Smooth muscle cell (in vitro differentiated cells): ENCODE measurements at regions not wholly inside any gene's neighbourhood (a gene's known extent, or its start where the extent isn't known, plus 50 kb on each side); places are given as distances from the start of the nearest gene placed in this dataset.

Experiments used
- DNase-seq: peaks from one replicate; lab custom pipeline; 2025; ENCODE audit not compliant: unreplicated experiment; lab: John Stamatoyannopoulos, UW
- H2AFZ ChIP-seq: fragments of 200-600 bp; sonication (generic); 2 replicates; pipeline ENCODE4 v1.6.0; 2016; ENCODE audit warnings: antibody characterized with exemption, low read depth, mild to moderate bottlenecking
- H3F3A ChIP-seq: fragments of 200-600 bp; sonication (generic); 2 replicates; pipeline ENCODE4 v1.6.0; 2017; ENCODE audit warnings: antibody characterized with exemption, low read depth
- H3K27ac ChIP-seq: fragments of 200-600 bp; sonication (generic); 2 replicates; pipeline ENCODE4 v1.5.1; 2016; ENCODE audit warnings: low read depth, mild to moderate bottlenecking
- H3K27me3 ChIP-seq: fragments of 200-600 bp; sonication (generic); 2 replicates; pipeline ENCODE4 v1.6.1; 2016; ENCODE audit warnings: low read depth, mild to moderate bottlenecking
- H3K36me3 ChIP-seq: fragments of 200-600 bp; sonication (generic); 2 replicates; pipeline ENCODE4 v1.5.1; 2016; ENCODE audit warnings: low read depth
- H3K4me1 ChIP-seq: fragments of 200-600 bp; sonication (generic); 2 replicates; pipeline ENCODE4 v1.5.1; 2016; ENCODE audit warnings: low read depth
- H3K4me2 ChIP-seq: fragments of 200-600 bp; sonication (generic); 2 replicates; pipeline ENCODE4 v1.6.0; 2016; ENCODE audit warnings: mild to moderate bottlenecking
- H3K4me3 ChIP-seq: fragments of 200-600 bp; sonication (generic); 2 replicates; pipeline ENCODE4 v1.5.1; 2016; ENCODE audit warnings: mild to moderate bottlenecking
- H3K79me2 ChIP-seq: fragments of 200-600 bp; sonication (generic); 2 replicates; pipeline ENCODE4 v1.6.0; 2016; ENCODE audit warnings: low read depth, mild to moderate bottlenecking
- H3K9ac ChIP-seq: fragments of 200-600 bp; sonication (generic); 2 replicates; pipeline ENCODE4 v1.6.0; 2016; ENCODE audit warnings: low read depth
- H3K9me3 ChIP-seq: fragments of 200-600 bp; sonication (generic); replicated peaks from 2 replicates; pipeline ENCODE4 v1.5.1; 2016; ENCODE audit warnings: low read depth
- H4K20me1 ChIP-seq: fragments of 200-600 bp; sonication (generic); 2 replicates; pipeline ENCODE4 v1.6.0; 2016; ENCODE audit warnings: low read depth
- CTCF ChIP-seq: fragments of 200-600 bp; sonication (generic); IDR thresholded peaks from 2 replicates; pipeline ENCODE4 v1.5.1; 2017; ENCODE audit warnings: borderline replicate concordance, mild to moderate bottlenecking, antibody characterized with exemption; ENCODE audit not compliant: insufficient read depth, poor library complexity, severe bottlenecking
- WGBS: methylation state at CpG from one replicate; pipeline ENCODE4 v1.1.7; 2016; ENCODE audit warnings: low lambda C conversion rate; 5-methylcytosine and 5-hydroxymethylcytosine counted together

DNA sequence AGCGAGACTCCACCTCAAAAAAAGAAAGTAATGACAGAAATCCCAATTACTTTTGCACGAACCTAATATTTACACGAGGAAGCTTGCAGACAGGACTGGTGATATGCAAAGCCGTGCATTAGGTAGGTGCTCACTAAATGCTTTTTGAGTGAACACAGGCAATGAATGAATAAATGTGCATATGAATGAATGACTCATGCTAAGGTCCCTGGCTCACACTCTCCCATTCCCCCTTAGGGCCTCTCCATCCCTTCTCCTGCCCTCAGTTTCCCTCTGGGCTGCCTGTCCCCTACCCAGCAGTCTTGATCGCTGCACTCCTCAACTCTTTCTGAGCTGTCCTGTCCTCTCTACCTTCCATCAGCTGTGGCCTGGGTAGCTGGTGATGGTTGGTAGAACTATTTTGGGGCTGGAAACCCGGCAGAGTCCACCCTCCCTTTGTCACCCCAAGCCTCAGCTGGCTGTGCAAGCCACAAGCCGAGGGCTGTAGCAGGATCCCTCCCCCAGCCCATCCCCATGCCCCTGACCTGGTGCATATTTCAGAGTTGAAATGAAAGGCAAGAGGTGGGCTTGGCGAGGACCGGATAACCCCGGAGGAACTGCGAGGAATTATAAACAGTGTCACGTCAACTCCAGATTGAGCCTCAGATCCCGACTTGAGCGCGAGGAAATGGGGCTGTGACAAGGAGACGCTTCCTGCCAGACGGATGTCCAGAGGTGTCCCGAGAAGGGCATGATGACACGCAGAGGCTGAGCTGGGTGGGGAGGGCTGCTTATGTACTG is 191.7 kb upstream of the GSC start:
- Histone ChIP-seq H2AFZ (no peak overlapping the region), H3K9ac (no peak overlapping the region), H3K27me3 (peaks cover 14% of the 10 kb centered on the region), H3K4me2 (no peak overlapping the region), H3F3A (no peaks in the 10 kb centered on the region), H3K27ac (no peak overlapping the region), H3K36me3 (no peaks in the 10 kb centered on the region), H3K79me2 (no peaks in the 10 kb centered on the region), H4K20me1 (no peaks in the 10 kb centered on the region), H3K9me3 (no peaks in the 10 kb centered on the region), H3K4me1 (no peaks in the 10 kb centered on the region), H3K4me3 (no peak overlapping the region)
- 83% methylated on average over 19 of the region's 19 CpGs for WGBS
- TF ChIP-seq CTCF: no peak
- DNase-seq: no peak

DNA sequence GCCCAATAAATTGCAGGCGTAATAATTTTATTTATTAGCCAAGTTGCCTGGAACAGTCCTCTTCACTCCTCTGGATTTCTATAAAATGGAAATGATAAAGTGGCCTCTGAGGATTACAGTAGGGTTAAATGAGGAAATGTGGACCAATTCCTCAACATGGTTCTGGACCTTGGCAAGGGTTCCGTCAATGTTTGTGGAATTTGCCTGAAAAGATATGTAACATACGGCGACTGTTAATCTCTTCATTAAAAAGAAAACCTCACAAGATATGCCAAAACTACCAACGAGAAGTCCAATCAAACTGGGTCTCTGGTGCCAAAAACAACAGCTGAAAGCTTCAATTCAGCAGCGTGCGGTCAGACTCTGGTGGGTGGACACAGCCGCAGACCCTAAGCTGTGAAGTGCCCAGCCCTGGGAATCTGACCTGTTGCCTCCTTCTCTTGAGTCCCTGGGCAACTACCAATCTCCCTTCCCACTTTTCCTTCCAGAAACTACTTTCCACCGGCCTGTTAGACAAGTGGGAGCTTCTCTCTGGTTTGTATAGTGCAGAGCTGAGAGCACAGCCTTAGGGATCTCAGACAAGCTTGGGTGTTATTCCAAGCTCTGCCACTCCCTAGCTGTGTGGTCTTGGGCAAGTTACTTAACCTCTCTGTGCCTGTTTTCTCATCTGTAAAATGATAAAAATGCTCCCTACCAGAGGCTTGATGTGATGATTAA is 190.5 kb upstream of the GSC start:
- Histone ChIP-seq H3K27me3 (peaks cover 14% of the 10 kb centered on the region), H3K4me2 (no peak overlapping the region), H3K36me3 (no peaks in the 10 kb centered on the region), H4K20me1 (no peaks in the 10 kb centered on the region), H3K9ac (no peak overlapping the region), H3K4me3 (no peak overlapping the region), H3K4me1 (no peaks in the 10 kb centered on the region), H3K9me3 (no peaks in the 10 kb centered on the region), H3K27ac (no peak overlapping the region), H3K79me2 (no peaks in the 10 kb centered on the region), H3F3A (no peaks in the 10 kb centered on the region), H2AFZ (no peak overlapping the region)
- 95% methylated on average over 9 of the region's 9 CpGs for WGBS
- no peak for DNase-seq
- no peak for TF ChIP-seq CTCF

GRCh38 chr14:94953541-94954260 is 183.8 kb upstream of the GSC start:
- Histone ChIP-seq H3K4me1 (no peaks in the 10 kb centered on the region), H3K79me2 (no peaks in the 10 kb centered on the region)

More at GRCh38 chr14:94953541-94954260, 183.8 kb upstream of the GSC start:
- H3K27me3 ChIP-seq: no peaks in the 10 kb centered on the region
- H4K20me1 ChIP-seq: no peaks in the 10 kb centered on the region
- H2AFZ ChIP-seq: no peak overlapping the region
- no peaks in the 10 kb centered on the region for H3K36me3 ChIP-seq
- H3K9ac ChIP-seq: no peak overlapping the region
- no peak for TF ChIP-seq CTCF
- H3K9me3 ChIP-seq: no peaks in the 10 kb centered on the region
- no peak overlapping the region for H3K4me2 ChIP-seq
- no peak overlapping the region for H3K27ac ChIP-seq
- WGBS: 83% methylated on average over 12 of the region's 12 CpGs
- H3F3A ChIP-seq: no peaks in the 10 kb centered on the region
- H3K4me3 ChIP-seq: no peak overlapping the region
- no peak for DNase-seq
